ENCODE measurements at regions not wholly inside any gene's neighbourhood (a gene's known extent, or its start where the extent isn't known, plus 50 kb on each side); places are given as distances from the start of the nearest gene placed in this dataset.

DNA sequence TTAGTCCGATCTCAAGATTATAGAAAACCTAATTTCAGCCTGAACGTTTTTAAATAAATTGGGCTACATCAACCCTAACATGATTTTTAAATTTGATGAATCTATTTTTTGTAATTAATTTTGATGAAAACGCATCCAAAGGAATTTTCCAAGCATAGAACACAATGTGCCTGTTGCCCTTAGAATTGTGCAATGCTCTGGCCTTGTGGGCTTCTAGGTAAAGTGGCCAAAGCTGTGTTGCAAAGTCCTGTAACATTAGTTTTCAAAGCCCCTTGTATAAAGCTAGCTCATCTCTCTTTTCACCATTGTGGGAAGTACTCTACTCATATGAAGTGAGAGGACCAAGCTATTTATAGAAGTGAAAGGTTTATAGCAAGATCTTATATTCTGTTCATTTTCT is 138.4 kb upstream of the PRPS1L1 start:
- no peaks in the 10 kb centered on the region for H3K36me3 Mint-ChIP-seq
- H3K27ac Mint-ChIP-seq: no peak overlapping the region

DNA sequence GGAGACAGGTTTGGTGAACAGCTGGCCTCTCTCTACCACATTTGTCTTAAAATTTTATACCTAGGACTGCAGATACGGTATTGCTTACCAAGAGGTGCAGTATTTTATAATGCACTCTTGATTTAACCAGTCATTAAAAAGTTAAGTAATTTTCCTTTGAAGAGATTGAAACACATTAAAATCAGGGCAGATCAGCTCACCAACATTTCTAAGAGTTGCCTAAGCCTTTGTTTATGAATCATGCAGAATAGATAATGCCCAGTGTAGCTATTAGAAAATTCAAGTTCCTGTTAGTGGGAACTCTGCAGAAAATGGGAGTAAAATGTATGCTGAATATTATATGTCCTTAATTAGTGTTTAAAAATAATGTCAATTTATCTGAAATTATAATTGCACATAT is 140.2 kb upstream of the PRPS1L1 start:
- Mint-ChIP-seq H3K36me3 (peaks cover 5% of the 10 kb centered on the region), H3K27me3 (peaks cover 0 to 6% of the 10 kb centered on the region in 2 donors), H3K27ac (no peak overlapping the region), H3K4me1 (ENCODE audit: low read depth in 2 of 2) (no peaks in the 10 kb centered on the region), H3K4me3 (no peak overlapping the region), H3K9me3 (peaks cover 2% of the 10 kb centered on the region)
- ATAC-seq (no peak), DNase-seq (ENCODE audit: low spot score) (no peak)

More for the DNA sequence above, 138.4 kb upstream of the PRPS1L1 start:
- H3K9me3 Mint-ChIP-seq: no peaks in the 10 kb centered on the region
- ATAC-seq: no peak
- no peaks in the 10 kb centered on the region for H3K27me3 Mint-ChIP-seq
- no peak overlapping the region for H3K4me3 Mint-ChIP-seq
- DNase-seq (ENCODE audit: low spot score): no peak
- H3K4me1 Mint-ChIP-seq (ENCODE audit: low read depth in 2 of 2): no peaks in the 10 kb centered on the region

DNA sequence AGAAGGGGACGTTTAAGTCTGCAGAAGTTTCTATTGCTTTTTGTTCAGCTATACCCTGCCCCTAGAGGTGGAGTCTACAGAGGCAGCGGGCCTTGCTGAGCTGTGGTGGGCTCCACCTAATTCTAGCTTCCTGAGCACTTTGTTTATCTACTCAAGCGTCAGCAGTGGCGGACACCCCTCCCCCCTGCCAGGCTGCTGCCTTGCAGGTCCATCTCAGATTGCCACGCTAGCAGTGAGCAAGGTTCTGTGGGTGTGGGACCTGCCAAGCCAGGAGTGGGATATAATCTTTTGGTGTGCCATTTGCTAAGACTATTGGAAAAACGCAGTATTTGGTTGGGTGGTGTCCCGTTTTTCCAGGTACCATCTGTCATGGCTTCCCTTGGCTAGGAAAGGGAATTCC is 147.3 kb upstream of the PRPS1L1 start:
- H3K4me1 Mint-ChIP-seq (ENCODE audit: low read depth in 2 of 2): peaks cover 23 to 25% of the 10 kb centered on the region in 2 donors
- no peak overlapping the region for H3K4me3 Mint-ChIP-seq
- no peak for DNase-seq (ENCODE audit: low spot score)
- peaks cover 5% of the 10 kb centered on the region for H3K9me3 Mint-ChIP-seq
- no peak for ATAC-seq
- H3K27me3 Mint-ChIP-seq: peaks cover 0 to 6% of the 10 kb centered on the region in 2 donors
- H3K36me3 Mint-ChIP-seq: peaks cover 5% of the 10 kb centered on the region
- H3K27ac Mint-ChIP-seq: no peak overlapping the region

DNA sequence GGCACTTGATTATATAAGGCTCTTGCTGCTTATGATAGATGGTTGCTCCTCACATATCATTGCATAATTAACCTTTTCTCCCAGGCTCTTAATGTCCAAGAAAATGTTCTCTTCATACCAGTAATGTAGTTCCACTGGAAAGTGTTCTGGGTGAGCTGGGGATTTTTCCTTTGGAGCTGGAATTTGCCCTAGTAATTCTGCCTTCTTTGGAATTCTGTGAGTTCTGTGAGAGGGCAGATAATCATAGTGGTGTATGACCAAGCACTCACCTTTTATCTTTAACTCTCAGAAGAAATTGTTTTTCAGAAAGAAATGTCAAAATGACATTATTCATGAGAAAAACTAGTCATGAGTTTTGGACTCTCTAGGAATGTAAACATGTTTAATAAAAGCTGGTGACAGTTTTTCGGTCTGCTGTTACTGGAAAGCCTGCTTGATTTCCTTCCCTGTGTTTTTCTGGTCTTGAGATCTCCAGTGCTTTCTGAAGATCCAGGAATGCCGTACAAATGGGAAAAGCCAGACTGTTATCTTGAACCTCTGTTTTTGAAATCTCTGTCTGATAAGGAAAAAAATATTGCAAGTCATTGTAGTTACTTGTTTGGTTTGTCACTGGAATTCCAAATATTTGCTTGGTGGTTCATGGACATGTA is 148.3 kb upstream of the PRPS1L1 start:
- H3K9me3 Mint-ChIP-seq: peaks cover 5% of the 10 kb centered on the region

DNA sequence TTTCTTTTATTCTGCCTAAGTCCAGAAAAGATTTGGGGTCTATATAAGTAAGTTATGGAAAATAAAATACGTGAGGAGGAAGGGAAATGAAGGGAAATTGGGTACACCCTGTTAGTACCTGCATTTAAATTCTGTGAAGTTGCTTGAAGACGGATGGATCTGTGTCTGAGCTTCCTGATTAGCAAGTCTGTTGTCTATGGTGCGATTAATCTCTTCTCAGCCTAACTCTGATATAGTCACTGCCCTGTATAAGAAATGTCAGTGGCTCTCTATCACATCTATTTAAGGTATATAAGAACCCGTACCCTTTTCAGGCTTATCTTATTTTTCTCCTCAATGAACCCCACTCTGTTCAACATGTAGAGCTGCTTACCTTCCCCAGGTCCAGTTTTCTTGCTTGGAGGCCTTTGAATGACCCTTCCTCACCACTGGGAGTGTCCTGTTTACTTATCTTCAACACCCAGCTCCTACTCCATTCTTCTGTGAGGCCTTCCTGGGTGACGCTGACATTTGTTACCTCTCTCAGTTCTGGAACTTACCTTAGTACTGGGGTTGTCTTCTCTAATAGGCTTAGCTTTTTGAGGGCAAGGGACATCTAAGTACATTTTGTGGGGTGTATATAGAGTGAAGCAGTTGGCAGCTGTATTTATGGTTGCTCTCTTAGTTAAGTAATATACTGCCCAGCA is 149.6 kb upstream of the PRPS1L1 start:
- Mint-ChIP-seq H3K9me3 (peaks cover 5% of the 10 kb centered on the region), H3K36me3 (peaks cover 4% of the 10 kb centered on the region), H3K4me3 (peak overlapping the region; percentile 59), H3K27ac (peak overlapping the region in 1 of 2 donors; percentile 47), H3K27me3 (peaks cover 0 to 4% of the 10 kb centered on the region in 2 donors), H3K4me1 (ENCODE audit: low read depth in 2 of 2) (peaks cover 31 to 33% of the 10 kb centered on the region in 2 donors)
- DNase-seq (ENCODE audit: low spot score) (no peak), ATAC-seq (no peak)

More for the DNA sequence above, 148.3 kb upstream of the PRPS1L1 start:
- H3K27ac Mint-ChIP-seq: no peak overlapping the region
- H3K27me3 Mint-ChIP-seq: peaks cover 0 to 6% of the 10 kb centered on the region in 2 donors
- DNase-seq (ENCODE audit: low spot score) (no peak), ATAC-seq (no peak)
- H3K36me3 Mint-ChIP-seq: peaks cover 5% of the 10 kb centered on the region
- no peak overlapping the region for H3K4me3 Mint-ChIP-seq
- H3K4me1 Mint-ChIP-seq (ENCODE audit: low read depth in 2 of 2): peaks cover 31 to 32% of the 10 kb centered on the region in 2 donors

DNA sequence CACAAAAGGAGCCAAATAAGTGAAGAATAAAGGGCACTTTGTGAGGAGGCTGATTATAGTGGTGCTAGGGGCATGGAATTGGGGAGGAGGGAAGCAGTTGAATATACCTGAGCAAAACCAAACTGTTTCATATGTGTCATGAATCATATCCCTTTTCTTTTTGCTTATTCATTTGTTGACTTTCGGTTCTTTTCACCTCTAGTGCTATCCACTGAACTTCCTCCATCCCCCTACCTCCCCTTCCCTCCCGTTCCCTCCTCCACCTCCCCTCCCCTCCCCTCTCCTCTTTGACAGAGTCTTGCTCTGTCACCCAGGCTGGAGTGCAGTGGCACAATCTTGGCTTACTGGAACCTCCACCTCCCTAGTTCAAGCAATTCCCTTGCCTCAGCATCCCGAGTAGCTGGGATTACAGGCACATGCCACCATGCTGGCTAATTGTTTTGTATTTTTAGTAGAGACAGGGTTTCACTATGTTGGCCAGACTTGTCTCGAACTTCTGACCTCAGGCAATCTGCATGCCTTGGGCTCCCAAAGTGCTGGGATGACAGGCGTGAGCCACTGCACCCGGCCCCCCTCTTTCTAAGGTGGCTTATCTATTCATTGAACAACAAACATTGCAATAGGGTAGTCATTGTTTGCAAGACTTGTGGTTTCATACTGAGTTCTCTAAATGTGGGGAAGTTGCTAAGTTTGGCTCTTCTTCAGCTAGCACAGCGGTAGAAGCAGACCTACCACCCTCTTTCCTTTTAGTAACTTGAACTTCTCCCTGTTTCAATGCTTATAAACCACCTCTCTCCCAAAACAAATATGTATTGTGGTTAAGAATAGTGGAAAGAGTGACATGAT is 150.4 kb upstream of the PRPS1L1 start:
- ATAC-seq: peak; percentile 84 to 87
- Mint-ChIP-seq H3K27me3 (no peaks in the 10 kb centered on the region), H3K4me3 (peak overlapping the region; percentile 59), H3K4me1 (ENCODE audit: low read depth in 2 of 2) (peaks cover 31 to 33% of the 10 kb centered on the region in 2 donors), H3K9me3 (peaks cover 3% of the 10 kb centered on the region), H3K36me3 (no peaks in the 10 kb centered on the region), H3K27ac (peak overlapping the region; percentile 47 to 52)
- peak; percentile 61 for DNase-seq (ENCODE audit: low spot score)

DNA sequence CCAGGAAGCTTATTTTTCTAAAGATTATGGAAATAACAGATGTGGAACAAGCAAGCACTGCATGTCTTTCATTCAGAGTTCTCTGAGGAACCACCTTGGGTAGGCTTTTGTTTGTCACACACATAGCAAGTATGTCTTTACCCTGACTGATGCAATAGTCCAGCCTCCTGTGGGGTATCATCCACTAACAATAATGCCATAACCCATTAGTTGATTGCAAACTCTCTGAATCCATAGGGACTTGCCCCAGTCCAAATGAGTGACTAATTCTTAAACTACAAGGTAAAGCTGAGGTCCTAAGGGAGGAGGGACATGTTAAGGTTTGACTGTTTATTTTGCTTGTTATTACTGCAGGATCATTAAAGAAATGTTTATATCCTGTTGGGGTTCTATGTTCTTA is 151.4 kb upstream of the PRPS1L1 start:
- Mint-ChIP-seq H3K27ac (no peak overlapping the region), H3K36me3 (no peaks in the 10 kb centered on the region), H3K4me3 (no peak overlapping the region), H3K4me1 (ENCODE audit: low read depth in 2 of 2) (peaks cover 31 to 33% of the 10 kb centered on the region in 2 donors), H3K27me3 (no peaks in the 10 kb centered on the region), H3K9me3 (no peaks in the 10 kb centered on the region)
- ATAC-seq (no peak), DNase-seq (ENCODE audit: low spot score) (no peak)

DNA sequence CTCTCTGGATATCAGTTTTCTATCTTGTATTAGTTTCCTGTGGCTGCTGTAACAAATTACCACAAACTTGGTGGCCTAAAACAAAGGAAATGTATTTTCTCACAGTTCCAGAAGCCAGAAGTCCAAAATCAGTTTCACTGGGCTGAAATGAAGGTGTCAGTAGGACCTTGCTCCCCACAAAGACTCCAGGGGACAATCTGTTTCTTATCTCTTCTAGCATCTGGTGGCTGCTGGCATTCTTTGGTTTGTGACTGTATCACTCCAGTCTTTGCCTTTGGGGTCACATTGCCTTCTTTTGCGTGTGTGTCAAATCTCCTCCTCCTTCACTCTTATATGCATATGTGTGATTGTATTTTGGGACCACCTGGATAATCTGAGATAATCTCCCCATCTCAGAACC is 153.0 kb upstream of the PRPS1L1 start:
- Mint-ChIP-seq H3K9me3 (no peaks in the 10 kb centered on the region), H3K27me3 (no peaks in the 10 kb centered on the region), H3K4me3 (no peak overlapping the region), H3K27ac (no peak overlapping the region), H3K4me1 (ENCODE audit: low read depth in 2 of 2) (peaks cover 31 to 32% of the 10 kb centered on the region in 2 donors), H3K36me3 (no peaks in the 10 kb centered on the region)
- ATAC-seq: no peak
- DNase-seq (ENCODE audit: low spot score): no peak

DNA sequence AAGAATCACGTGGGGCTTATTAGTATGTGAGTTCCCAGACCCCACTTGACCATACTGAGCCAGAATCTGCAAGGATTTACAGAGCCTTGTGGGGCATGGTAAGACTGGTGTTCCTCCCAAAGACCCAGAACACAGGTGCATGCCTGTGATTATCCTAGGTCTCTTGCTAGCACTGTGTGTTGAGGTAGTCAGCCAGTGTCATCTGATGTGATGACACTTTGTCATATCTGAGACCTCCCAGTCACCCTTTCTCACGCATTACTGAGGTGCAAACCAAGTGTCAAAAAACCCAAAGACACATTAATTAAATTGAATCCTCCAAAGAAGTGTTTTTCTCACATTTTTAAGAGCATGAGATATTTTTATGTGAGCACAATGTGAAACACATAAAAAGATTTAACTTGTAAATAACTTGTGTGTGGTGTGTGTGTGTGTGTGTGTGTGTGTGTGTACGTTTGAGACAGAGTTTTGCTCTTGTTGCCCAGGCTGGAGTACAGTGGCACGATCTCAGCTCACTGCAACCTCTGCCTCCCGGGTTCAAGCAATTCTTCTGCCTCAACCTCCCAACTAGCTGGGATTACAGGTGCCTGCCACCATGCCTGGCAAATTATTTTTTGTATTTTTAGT is 162.0 kb upstream of the PRPS1L1 start:
- ATAC-seq (peak; percentile 89 to 90), DNase-seq (ENCODE audit: low spot score) (no peak)

DNA sequence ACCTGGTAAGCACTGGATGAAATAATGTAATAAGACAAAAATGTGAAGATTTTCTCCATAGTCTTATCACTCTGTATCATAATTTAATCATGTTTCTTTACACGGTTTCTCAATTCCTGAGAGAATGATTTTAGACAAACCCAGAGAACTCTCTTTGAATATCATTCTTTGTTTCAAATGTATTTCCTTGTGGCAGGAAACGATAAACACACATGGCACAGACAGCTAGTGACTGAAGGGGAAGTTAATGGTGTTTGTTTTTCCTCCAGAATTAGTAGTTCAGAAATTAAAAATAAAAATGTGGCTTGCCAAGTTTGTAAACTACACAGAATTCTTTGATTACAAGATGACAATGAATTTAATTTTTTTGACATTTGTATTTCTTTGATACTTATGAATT is 163.7 kb upstream of the PRPS1L1 start:
- Mint-ChIP-seq H3K4me3 (no peak overlapping the region), H3K9me3 (peaks cover 4% of the 10 kb centered on the region), H3K4me1 (ENCODE audit: low read depth in 2 of 2) (peaks cover 0 to 4% of the 10 kb centered on the region in 2 donors), H3K27ac (no peak overlapping the region), H3K36me3 (no peaks in the 10 kb centered on the region), H3K27me3 (no peaks in the 10 kb centered on the region)
- ATAC-seq (no peak), DNase-seq (ENCODE audit: low spot score) (no peak)

More for the DNA sequence above, 162.0 kb upstream of the PRPS1L1 start:
- H3K4me1 Mint-ChIP-seq (ENCODE audit: low read depth in 2 of 2): peaks cover 0 to 4% of the 10 kb centered on the region in 2 donors
- H3K27me3 Mint-ChIP-seq: no peaks in the 10 kb centered on the region
- no peak overlapping the region for H3K27ac Mint-ChIP-seq
- peaks cover 4% of the 10 kb centered on the region for H3K9me3 Mint-ChIP-seq
- no peak overlapping the region for H3K4me3 Mint-ChIP-seq
- H3K36me3 Mint-ChIP-seq: no peaks in the 10 kb centered on the region

DNA sequence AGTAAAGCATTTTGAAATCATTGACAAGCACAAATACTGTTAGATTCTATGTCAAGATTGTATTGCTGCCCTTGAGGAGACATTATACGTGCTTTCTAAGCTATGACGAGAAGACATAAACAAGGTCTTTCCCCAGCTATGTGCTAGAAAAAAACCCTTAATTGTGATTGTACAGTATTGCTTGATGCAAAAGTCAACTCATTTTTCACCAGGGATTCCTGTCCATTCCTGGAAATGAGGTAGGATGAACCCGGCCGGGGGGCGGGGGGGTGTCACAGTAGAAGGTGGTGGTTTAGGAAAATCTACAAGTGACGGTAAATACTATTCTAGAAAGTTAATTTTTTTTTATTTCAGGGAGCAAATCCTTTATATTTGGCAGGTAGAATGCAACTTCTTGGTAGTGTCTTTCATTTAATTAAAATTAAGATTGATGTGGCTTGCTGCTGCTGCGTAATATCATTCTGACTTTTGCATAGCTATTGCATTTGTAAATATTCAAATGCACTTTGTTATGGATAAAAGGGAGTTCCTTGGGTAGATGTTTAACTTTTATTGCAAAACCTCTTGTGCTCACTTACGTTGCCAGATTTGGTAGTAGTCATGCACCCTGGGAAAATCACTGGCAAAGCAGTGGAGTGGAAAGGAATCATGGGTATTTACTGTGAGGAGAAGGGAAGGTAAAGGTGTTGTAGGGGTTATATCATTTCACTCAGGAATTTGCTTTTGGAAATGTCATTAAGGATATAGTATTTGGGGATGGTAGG is 164.4 kb upstream of the PRPS1L1 start:
- H3K4me1 Mint-ChIP-seq (ENCODE audit: low read depth in 2 of 2): peaks cover 0 to 4% of the 10 kb centered on the region in 2 donors
- DNase-seq (ENCODE audit: low spot score) (no peak), ATAC-seq (no peak)
- H3K9me3 Mint-ChIP-seq: peaks cover 4% of the 10 kb centered on the region
- no peak overlapping the region for H3K4me3 Mint-ChIP-seq
- H3K27ac Mint-ChIP-seq: no peak overlapping the region
- no peaks in the 10 kb centered on the region for H3K36me3 Mint-ChIP-seq
- H3K27me3 Mint-ChIP-seq: no peaks in the 10 kb centered on the region

DNA sequence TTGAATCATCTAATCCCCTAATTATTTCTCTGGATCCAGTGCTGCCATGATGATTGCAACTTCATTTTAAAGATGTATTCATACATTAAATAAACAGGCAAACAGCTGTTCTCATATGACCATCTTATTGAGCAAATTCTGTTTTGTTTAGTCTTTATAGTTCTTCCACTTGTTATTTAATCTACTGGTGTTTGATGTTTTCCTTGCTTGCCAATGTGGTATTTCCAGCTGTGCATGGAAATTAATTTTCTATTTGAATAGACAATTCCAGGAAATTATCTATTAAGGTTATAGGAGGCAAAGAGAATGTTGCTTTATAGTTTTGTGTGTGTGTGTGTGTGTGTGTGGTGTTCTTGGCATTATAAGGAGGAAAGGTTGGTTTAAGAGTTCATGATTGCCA is 167.0 kb upstream of the PRPS1L1 start:
- no peaks in the 10 kb centered on the region for H3K36me3 Mint-ChIP-seq
- no peaks in the 10 kb centered on the region for H3K27me3 Mint-ChIP-seq
- ATAC-seq (no peak), DNase-seq (ENCODE audit: low spot score) (no peak)
- H3K4me1 Mint-ChIP-seq (ENCODE audit: low read depth in 2 of 2): no peaks in the 10 kb centered on the region
- no peak overlapping the region for H3K27ac Mint-ChIP-seq
- H3K9me3 Mint-ChIP-seq: no peaks in the 10 kb centered on the region
- H3K4me3 Mint-ChIP-seq: no peak overlapping the region

DNA sequence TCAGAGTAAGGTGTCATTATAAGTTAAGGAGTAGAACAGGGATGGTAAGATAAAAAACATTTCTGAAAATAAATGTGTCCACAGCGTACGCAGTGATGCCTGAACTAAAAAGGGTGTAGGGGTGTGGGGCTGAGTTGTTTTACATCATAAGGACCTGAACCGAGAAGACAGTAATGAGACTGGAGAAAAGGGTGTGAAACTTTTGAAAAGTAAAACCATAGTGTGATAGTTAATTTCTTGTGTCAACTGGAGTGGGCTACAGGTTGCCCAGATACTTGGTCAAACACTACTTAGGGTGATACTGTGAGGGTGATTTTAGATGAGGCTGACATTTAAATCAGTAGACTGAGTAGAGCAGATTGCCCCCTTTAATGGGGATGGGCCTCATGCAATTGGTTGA is 169.0 kb upstream of the PRPS1L1 start:
- Mint-ChIP-seq H3K27ac (no peak overlapping the region), H3K27me3 (no peaks in the 10 kb centered on the region), H3K36me3 (no peaks in the 10 kb centered on the region), H3K4me1 (ENCODE audit: low read depth in 2 of 2) (no peaks in the 10 kb centered on the region), H3K9me3 (no peaks in the 10 kb centered on the region), H3K4me3 (no peak overlapping the region)
- ATAC-seq: no peak
- no peak for DNase-seq (ENCODE audit: low spot score)
